ENCODE measurements at regions not wholly inside any gene's neighbourhood (a gene's known extent, or its start where the extent isn't known, plus 50 kb on each side); places are given as distances from the start of the nearest gene placed in this dataset.

DNA sequence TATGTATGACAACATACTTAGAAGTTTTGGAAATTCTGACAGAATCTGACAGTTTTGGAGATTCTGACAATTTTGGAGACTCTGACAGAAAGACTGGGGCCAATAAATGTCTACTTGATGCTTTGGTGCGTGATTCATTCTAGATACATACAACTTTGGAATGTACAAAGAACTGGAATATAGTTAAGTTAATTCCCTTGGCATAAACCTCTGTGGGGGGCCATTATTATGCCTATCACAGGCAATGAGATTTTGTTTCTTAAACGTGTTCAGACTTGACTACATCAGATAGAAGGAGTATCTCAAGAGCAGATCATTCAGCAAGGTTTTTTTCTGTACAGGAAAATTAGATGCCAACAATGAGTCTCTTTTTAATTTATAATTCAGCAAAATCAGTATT lies 617.6 kb upstream of the ZNF717 start:
- H3K9me3 ChIP-seq (ENCODE audit: insufficient read depth, low read length): no peaks in the 10 kb centered on the region
- TF ChIP-seq, protein P1, sequence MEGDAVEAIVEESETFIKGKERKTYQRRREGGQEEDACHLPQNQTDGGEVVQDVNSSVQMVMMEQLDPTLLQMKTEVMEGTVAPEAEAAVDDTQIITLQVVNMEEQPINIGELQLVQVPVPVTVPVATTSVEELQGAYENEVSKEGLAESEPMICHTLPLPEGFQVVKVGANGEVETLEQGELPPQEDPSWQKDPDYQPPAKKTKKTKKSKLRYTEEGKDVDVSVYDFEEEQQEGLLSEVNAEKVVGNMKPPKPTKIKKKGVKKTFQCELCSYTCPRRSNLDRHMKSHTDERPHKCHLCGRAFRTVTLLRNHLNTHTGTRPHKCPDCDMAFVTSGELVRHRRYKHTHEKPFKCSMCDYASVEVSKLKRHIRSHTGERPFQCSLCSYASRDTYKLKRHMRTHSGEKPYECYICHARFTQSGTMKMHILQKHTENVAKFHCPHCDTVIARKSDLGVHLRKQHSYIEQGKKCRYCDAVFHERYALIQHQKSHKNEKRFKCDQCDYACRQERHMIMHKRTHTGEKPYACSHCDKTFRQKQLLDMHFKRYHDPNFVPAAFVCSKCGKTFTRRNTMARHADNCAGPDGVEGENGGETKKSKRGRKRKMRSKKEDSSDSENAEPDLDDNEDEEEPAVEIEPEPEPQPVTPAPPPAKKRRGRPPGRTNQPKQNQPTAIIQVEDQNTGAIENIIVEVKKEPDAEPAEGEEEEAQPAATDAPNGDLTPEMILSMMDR (IDR thresholded peaks at IDR 0.05; ENCODE audit: low read depth, low read length): no peak
- TF ChIP-seq EZH2phosphoT487 (IDR thresholded peaks at IDR 0.05; ENCODE audit: low read depth): no peak
- no peaks in the 10 kb centered on the region for H3K79me2 ChIP-seq (ENCODE audit: low read length)
- no peak overlapping the region for H3K9ac ChIP-seq (ENCODE audit: low read length)
- no peaks in the 10 kb centered on the region for H3K27me3 ChIP-seq (ENCODE audit: low read depth, low read length)
- H3K4me3 ChIP-seq (ENCODE audit: low read length): no peak overlapping the region
- H2AFZ ChIP-seq (ENCODE audit: low read depth, low read length): no peak overlapping the region
- H3K27ac ChIP-seq (ENCODE audit: low read length): no peak overlapping the region
- no peaks in the 10 kb centered on the region for H3K36me3 ChIP-seq (replicated peaks; ENCODE audit: low read depth, low read length)
- H3K4me1 ChIP-seq (ENCODE audit: low read length): no peaks in the 10 kb centered on the region
- H4K20me1 ChIP-seq (ENCODE audit: insufficient read depth, low read length): no peaks in the 10 kb centered on the region
- H3K4me2 ChIP-seq (ENCODE audit: low read length): no peak overlapping the region

DNA sequence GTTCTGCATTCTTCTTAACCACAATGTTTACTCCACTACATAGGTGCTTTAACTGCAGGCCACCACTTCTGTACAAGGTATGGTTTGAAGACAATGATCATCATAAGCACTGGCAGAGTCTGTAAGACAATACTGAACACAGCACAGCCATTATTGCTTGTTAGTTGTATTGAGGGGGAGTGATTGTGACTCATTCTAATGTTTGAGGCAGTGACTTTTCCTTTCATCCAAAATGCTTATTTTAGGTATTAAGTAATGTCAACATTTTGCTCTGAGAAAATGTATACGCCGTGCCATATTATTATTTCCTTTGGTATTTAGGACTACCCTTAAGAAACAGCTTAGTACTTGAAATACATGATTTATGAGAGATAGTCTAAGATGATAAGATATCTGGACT lies 618.2 kb upstream of the ZNF717 start:
- Histone ChIP-seq H3K4me3 (ENCODE audit: low read length) (no peak overlapping the region), H3K4me2 (ENCODE audit: low read length) (no peak overlapping the region), H3K9me3 (ENCODE audit: insufficient read depth, low read length) (no peaks in the 10 kb centered on the region), H3K27me3 (ENCODE audit: low read depth, low read length) (no peaks in the 10 kb centered on the region), H3K36me3 (replicated peaks; ENCODE audit: low read depth, low read length) (no peaks in the 10 kb centered on the region), H2AFZ (ENCODE audit: low read depth, low read length) (no peak overlapping the region), H3K27ac (ENCODE audit: low read length) (no peak overlapping the region), H3K79me2 (ENCODE audit: low read length) (no peaks in the 10 kb centered on the region), H3K4me1 (ENCODE audit: low read length) (no peaks in the 10 kb centered on the region), H4K20me1 (ENCODE audit: insufficient read depth, low read length) (no peaks in the 10 kb centered on the region), H3K9ac (ENCODE audit: low read length) (no peak overlapping the region)
- TF ChIP-seq, protein P1 (IDR thresholded peaks at IDR 0.05; ENCODE audit: low read depth, low read length): no peak
- no peak for TF ChIP-seq EZH2phosphoT487 (IDR thresholded peaks at IDR 0.05; ENCODE audit: low read depth)

DNA sequence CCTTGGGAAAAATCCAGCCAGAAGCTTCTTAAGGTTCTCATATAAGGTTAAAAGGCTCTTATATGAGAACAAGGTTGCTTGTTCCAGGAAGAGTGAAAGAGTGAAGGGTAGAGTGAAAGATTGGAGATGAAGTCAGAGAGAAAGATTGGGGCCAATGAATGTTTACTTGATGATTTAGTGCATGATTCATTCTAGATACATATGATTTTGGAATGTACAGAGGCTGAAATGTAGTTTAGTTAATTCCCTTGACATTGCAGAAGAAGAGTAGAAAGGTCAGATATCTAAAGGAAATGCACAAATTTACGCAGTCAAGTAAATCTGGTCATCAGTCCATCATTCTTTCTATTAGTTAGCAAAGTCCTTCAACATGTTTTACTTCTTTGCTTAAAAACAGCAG lies 619.8 kb upstream of the ZNF717 start:
- no peaks in the 10 kb centered on the region for H3K4me1 ChIP-seq (ENCODE audit: low read length)
- H3K9me3 ChIP-seq (ENCODE audit: insufficient read depth, low read length): no peaks in the 10 kb centered on the region
- H3K4me2 ChIP-seq (ENCODE audit: low read length): no peak overlapping the region
- H4K20me1 ChIP-seq (ENCODE audit: insufficient read depth, low read length): no peaks in the 10 kb centered on the region
- no peak overlapping the region for H3K9ac ChIP-seq (ENCODE audit: low read length)
- no peaks in the 10 kb centered on the region for H3K36me3 ChIP-seq (replicated peaks; ENCODE audit: low read depth, low read length)
- TF ChIP-seq, protein P1 (IDR thresholded peaks at IDR 0.05; ENCODE audit: low read depth, low read length): no peak
- TF ChIP-seq EZH2phosphoT487 (IDR thresholded peaks at IDR 0.05; ENCODE audit: low read depth): no peak
- no peak overlapping the region for H3K27ac ChIP-seq (ENCODE audit: low read length)
- no peaks in the 10 kb centered on the region for H3K27me3 ChIP-seq (ENCODE audit: low read depth, low read length)
- H2AFZ ChIP-seq (ENCODE audit: low read depth, low read length): no peak overlapping the region
- no peaks in the 10 kb centered on the region for H3K79me2 ChIP-seq (ENCODE audit: low read length)
- H3K4me3 ChIP-seq (ENCODE audit: low read length): no peak overlapping the region

DNA sequence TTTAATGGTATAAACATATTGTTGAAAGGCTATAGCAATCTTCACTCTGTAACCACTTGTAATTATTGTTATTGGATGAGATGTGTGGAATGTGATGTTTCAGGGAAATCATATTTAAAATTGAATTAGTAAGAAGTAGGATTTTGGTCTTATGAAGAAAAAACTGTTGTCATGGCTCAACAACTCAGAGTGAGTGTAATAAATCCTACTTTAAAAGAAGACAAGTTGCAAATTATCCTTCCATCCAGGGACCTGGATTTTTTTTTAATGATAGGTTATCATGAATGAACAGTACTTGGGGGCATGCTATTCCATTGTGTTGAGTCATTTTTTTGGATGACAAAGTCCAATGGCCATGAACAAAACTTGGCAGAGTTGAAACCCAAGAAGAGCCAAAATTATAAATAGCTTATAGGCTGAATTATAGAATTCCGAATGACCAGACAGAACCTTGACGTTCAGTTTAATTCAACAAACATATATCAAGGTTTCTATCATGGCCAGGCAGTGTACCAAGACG lies 625.5 kb upstream of the ZNF717 start:
- H4K20me1 ChIP-seq (ENCODE audit: insufficient read depth, low read length): no peaks in the 10 kb centered on the region
- H3K36me3 ChIP-seq (replicated peaks; ENCODE audit: low read depth, low read length): peaks cover 4% of the 10 kb centered on the region
- H2AFZ ChIP-seq (ENCODE audit: low read depth, low read length): no peak overlapping the region
- H3K27me3 ChIP-seq (ENCODE audit: low read depth, low read length): no peaks in the 10 kb centered on the region
- no peaks in the 10 kb centered on the region for H3K9me3 ChIP-seq (ENCODE audit: insufficient read depth, low read length)
- H3K4me1 ChIP-seq (ENCODE audit: low read length): peaks cover 6% of the 10 kb centered on the region; the same call in 1 of the 2 replicates
- no peaks in the 10 kb centered on the region for H3K79me2 ChIP-seq (ENCODE audit: low read length)
- no peak overlapping the region for H3K27ac ChIP-seq (ENCODE audit: low read length)
- TF ChIP-seq EZH2phosphoT487 (IDR thresholded peaks at IDR 0.05; ENCODE audit: low read depth): no peak
- TF ChIP-seq, protein P1 (IDR thresholded peaks at IDR 0.05; ENCODE audit: low read depth, low read length): no peak
- H3K4me3 ChIP-seq (ENCODE audit: low read length): no peak overlapping the region
- H3K4me2 ChIP-seq (ENCODE audit: low read length): no peak overlapping the region
- H3K9ac ChIP-seq (ENCODE audit: low read length): no peak overlapping the region

Measured in OCI-LY3 (cell line).